D721Med (cell line): ENCODE measurements at regions not wholly inside any gene's neighbourhood (a gene's known extent, or its start where the extent isn't known, plus 50 kb on each side); places are given as distances from the start of the nearest gene placed in this dataset.

ENCODE experiments used
- DNase-seq: peaks from one replicate; pipeline ENCODE4 v3.0.0; 2011; ENCODE audit warnings: low spot score; ENCODE audit not compliant: insufficient read length
- FAIRE-seq: peaks from 2 replicates; lab custom pipeline; 2011; peaks lifted over from hg19 to GRCh38; lab: Jason Lieb, UNC
- CTCF ChIP-seq: IDR thresholded peaks from 2 replicates; pipeline ENCODE4 v1.5.1; 2012; ENCODE audit warnings: mild to moderate bottlenecking, control low read depth; ENCODE audit not compliant: insufficient read depth; ENCODE audit errors: missing control alignments

- FAIRE-seq: no peak
- TF ChIP-seq CTCF: no peak
- no peak for DNase-seq
These were observed 97.1 kb upstream of the PLCB4 start for GRCh38 chr20:8971669-8972316.

- DNase-seq (no peak), FAIRE-seq (no peak)
- no peak for TF ChIP-seq CTCF
These were observed 95.8 kb upstream of the PLCB4 start for GRCh38 chr20:8972963-8973705.

GRCh38 chr20:8974009-8974708 lies 94.7 kb upstream of the PLCB4 start:
- DNase-seq (no peak), FAIRE-seq (no peak)
- no peak for TF ChIP-seq CTCF

- no peak for FAIRE-seq
- no peak for DNase-seq
- no peak for TF ChIP-seq CTCF
These were observed 87.4 kb upstream of the PLCB4 start for GRCh38 chr20:8981482-8981881.

GRCh38 chr20:8983478-8984345 lies 85.2 kb upstream of the PLCB4 start:
- no peak for TF ChIP-seq CTCF
- no peak for DNase-seq
- no peak for FAIRE-seq

GRCh38 chr20:8986631-8987030 lies 82.3 kb upstream of the PLCB4 start:
- FAIRE-seq (no peak), DNase-seq (no peak)
- TF ChIP-seq CTCF: no peak
